ENCODE measurements at regions not wholly inside any gene's neighbourhood (a gene's known extent, or its start where the extent isn't known, plus 50 kb on each side); places are given as distances from the start of the nearest gene placed in this dataset.

GRCh38 chr4:149055624-149056023, 613.4 kb upstream of the NR3C2 start:
- no peak for FAIRE-seq
- no peaks in the 10 kb centered on the region for H3K9me3 ChIP-seq
- POLR2A ChIA-PET: no interaction called here
- H3K4me1 ChIP-seq: no peaks in the 10 kb centered on the region
- H3K4me3 ChIP-seq: no peak overlapping the region
- TF ChIP-seq REST (IDR thresholded peaks at IDR 0.05): no peak
- TF ChIP-seq ATOH8 (CRISPR knock-in tag; IDR thresholded peaks at IDR 0.05; ENCODE audit: low read depth): no peak
- TF ChIP-seq MYC (IDR thresholded peaks at IDR 0.05; ENCODE audit: borderline replicate concordance, low read length): no peak
- no peak for TF ChIP-seq FOSB (CRISPR knock-in tag; IDR thresholded peaks at IDR 0.05)
- no peak for TF ChIP-seq PHF8 (IDR thresholded peaks at IDR 0.05; ENCODE audit: borderline replicate concordance, low read depth)
- no peak for TF ChIP-seq SREBF2 (IDR thresholded peaks at IDR 0.05)
- TF ChIP-seq HOXA7 (CRISPR knock-in tag; IDR thresholded peaks at IDR 0.05): no peak
- TF ChIP-seq NR3C1 (IDR thresholded peaks at IDR 0.05): no peak
- TF ChIP-seq RNF2 (IDR thresholded peaks at IDR 0.05; ENCODE audit: borderline replicate concordance, low read depth): no peak
- TF ChIP-seq ELK1 (IDR thresholded peaks at IDR 0.05; ENCODE audit: low read depth, low read length): no peak
- no peak for TF ChIP-seq ESRRA (IDR thresholded peaks at IDR 0.05; ENCODE audit: borderline replicate concordance, low read length)
- WGBS (ENCODE audit: missing lambda C conversion rate): 6% methylated on average over 1 of the region's 1 CpG
- H3K4me2 ChIP-seq: no peak overlapping the region
- no peak overlapping the region for H3K27ac ChIP-seq
- CTCF ChIA-PET: no interaction called here
- no peak for ATAC-seq
- no peak for DNase-seq (ENCODE audit: low read depth in 1 of 2, low spot score in 1 of 2)

- POLR2A ChIA-PET: no interaction called here
- no peak for ATAC-seq
- WGBS (ENCODE audit: missing lambda C conversion rate): 30% methylated on average over 5 of the region's 5 CpGs
These were observed 608.6 kb upstream of the NR3C2 start for GRCh38 chr4:149050840-149051239.

GRCh38 chr4:149048451-149049143, 606.4 kb upstream of the NR3C2 start:
- ChIA-PET CTCF (no interaction called here), POLR2A (no interaction called here)
- H3K4me3 ChIP-seq: no peak overlapping the region
- no peaks in the 10 kb centered on the region for H3K9me3 ChIP-seq
- H3K4me2 ChIP-seq: no peak overlapping the region
- no peak for DNase-seq (ENCODE audit: low read depth in 1 of 2, low spot score in 1 of 2)
- no peak overlapping the region for H3K27ac ChIP-seq
- no peaks in the 10 kb centered on the region for H3K4me1 ChIP-seq
- FAIRE-seq: no peak
- no peak for ATAC-seq
- 3% methylated on average over 3 of the region's 3 CpGs for WGBS (ENCODE audit: missing lambda C conversion rate)
- TF ChIP-seq ZC3H11A (IDR thresholded peaks at IDR 0.05) (no peak), TFCP2L1 (CRISPR knock-in tag; IDR thresholded peaks at IDR 0.05) (no peak), ZSCAN20 (CRISPR knock-in tag; IDR thresholded peaks at IDR 0.05) (no peak), NFE2L2 (conservative IDR thresholded peaks at IDR 0.05; ENCODE audit: low read length) (no peak), HDAC2 (IDR thresholded peaks at IDR 0.05) (no peak), MAZ (IDR thresholded peaks at IDR 0.05; ENCODE audit: borderline replicate concordance, low read depth, low read length) (no peak), RARB (CRISPR knock-in tag; IDR thresholded peaks at IDR 0.05) (no peak), CTCF (IDR thresholded peaks at IDR 0.05) (no peak), EHMT2 (IDR thresholded peaks at IDR 0.05; ENCODE audit: low read depth) (no peak), CHD2 (IDR thresholded peaks at IDR 0.05; ENCODE audit: low read length, partially characterized antibody) (no peak), NPAS2 (CRISPR knock-in tag; IDR thresholded peaks at IDR 0.05; ENCODE audit: borderline replicate concordance) (no peak), EHF (CRISPR knock-in tag; IDR thresholded peaks at IDR 0.05) (no peak), RCOR1 (IDR thresholded peaks at IDR 0.05; ENCODE audit: low read depth, low read length) (no peak)

More at GRCh38 chr4:149050840-149051239, 608.6 kb upstream of the NR3C2 start:
- no peak for FAIRE-seq
- Histone ChIP-seq H3K9me3 (no peaks in the 10 kb centered on the region), H3K27ac (no peak overlapping the region), H3K4me2 (no peak overlapping the region), H3K4me1 (no peaks in the 10 kb centered on the region), H3K4me3 (no peak overlapping the region)
- TF ChIP-seq CBX2 (IDR thresholded peaks at IDR 0.05; ENCODE audit: borderline replicate concordance, low read depth) (no peak), CHD4 (IDR thresholded peaks at IDR 0.05; ENCODE audit: borderline replicate concordance) (no peak), USF2 (IDR thresholded peaks at IDR 0.05) (no peak)
- DNase-seq (ENCODE audit: low read depth in 1 of 2, low spot score in 1 of 2): no peak
- CTCF ChIA-PET: no interaction called here
